Endothelial cell of umbilical vein (primary cell): ENCODE measurements at regions not wholly inside any gene's neighbourhood (a gene's known extent, or its start where the extent isn't known, plus 50 kb on each side); places are given as distances from the start of the nearest gene placed in this dataset.

ENCODE experiments used
- BruUV-seq: library from RNA; stranded (reverse); fragments of 400-500 nt; replicated peaks from 2 replicates; lab custom pipeline; 2021; lab: Mats Ljungman, UMichigan
- CTCF ChIA-PET: fragments of 300-600, 350-600 bp; sonication (Branson Sonifier 250); formaldehyde crosslinking; loops from one replicate; lab custom pipeline; 2021; ENCODE audit warnings: antibody characterized with exemption, inconsistent platforms; lab: Charles Lee
- POLR2A ChIA-PET: fragments of 300-600, 350-600 bp; sonication (Branson Sonifier 250); formaldehyde crosslinking; loops from one replicate; lab custom pipeline; 2021; ENCODE audit warnings: antibody characterized with exemption, inconsistent platforms; lab: Charles Lee
- DNase-seq: peaks from one replicate; pipeline ENCODE4 v3.0.0-alpha.2; 2011; ENCODE audit warnings: low read depth, low spot score
- FAIRE-seq: peaks from 2 replicates; lab custom pipeline; 2011; peaks lifted over from hg19 to GRCh38; lab: Jason Lieb, UNC
- H2AFZ ChIP-seq: 2 replicates; pipeline ENCODE4 v1.6.0; 2012; ENCODE audit warnings: low read depth, low read length, control low read depth, inconsistent platforms
- H3K27ac ChIP-seq: 2 replicates; pipeline ENCODE4 v1.5.1; 2011; ENCODE audit warnings: low read depth, mild to moderate bottlenecking, control low read depth, low read length, moderate library complexity; ENCODE audit not compliant: insufficient read depth
- H3K27me3 ChIP-seq, 2 experiments: 2 replicates each; pipeline versions ENCODE4 v1.6.0 to v1.6.1; 2011; ENCODE audit warnings: low read length in 2 of 2, mixed read lengths in 1 of 2; ENCODE audit not compliant: control insufficient read depth in 2 of 2, insufficient read depth in 2 of 2
- H3K36me3 ChIP-seq, 2 experiments: 2 replicates in 1 of 2; 3 replicates in 1 of 2; pipeline ENCODE4 v1.5.1; 2011; ENCODE audit warnings: low read length in 2 of 2, mild to moderate bottlenecking in 1 of 2, moderate library complexity in 1 of 2; ENCODE audit not compliant: control insufficient read depth in 2 of 2, insufficient read depth in 2 of 2; ENCODE audit errors: extremely low read depth in 1 of 2
- H3K4me1 ChIP-seq: 3 replicates; pipeline ENCODE4 v1.5.1; 2011; ENCODE audit warnings: mild to moderate bottlenecking, low read length; ENCODE audit not compliant: control insufficient read depth, insufficient read depth; ENCODE audit errors: extremely low read depth
- H3K4me2 ChIP-seq: 2 replicates; pipeline ENCODE4 v1.6.1; 2011; ENCODE audit warnings: low read length, control low read depth, mixed read lengths; ENCODE audit not compliant: insufficient read depth
- H3K4me3 ChIP-seq, 3 experiments: fragments of 200-600 bp in 1 of 3; sonication (generic), shearing (Covaris generic) in 1 of 3; replicated peaks in 1 of 3; 2 replicates each; pipeline ENCODE4 v1.5.1; 2011 to 2016; ENCODE audit warnings: control low read depth in 3 of 3, low read length in 3 of 3, mild to moderate bottlenecking in 2 of 3, inconsistent platforms in 1 of 3, low read depth in 1 of 3, moderate library complexity in 1 of 3; ENCODE audit not compliant: insufficient read depth in 1 of 3
- H3K79me2 ChIP-seq: 2 replicates; pipeline ENCODE4 v1.6.0; 2012; ENCODE audit warnings: low read length, inconsistent platforms; ENCODE audit not compliant: control insufficient read depth, insufficient read depth
- H3K9ac ChIP-seq: replicated peaks from 2 replicates; pipeline ENCODE3; 2011; ENCODE audit warnings: low read length, control low read depth; ENCODE audit not compliant: insufficient read depth; ENCODE audit errors: extremely low read depth
- H3K9me1 ChIP-seq: replicated peaks from 3 replicates; pipeline ENCODE4 v1.6.0; 2011; ENCODE audit warnings: mild to moderate bottlenecking, low read length; ENCODE audit not compliant: control insufficient read depth, insufficient read depth; ENCODE audit errors: extremely low read depth
- H3K9me3 ChIP-seq: replicated peaks from 2 replicates; pipeline ENCODE4 v1.5.1; 2012; ENCODE audit warnings: low read length, inconsistent platforms; ENCODE audit not compliant: control insufficient read depth, insufficient read depth
- H4K20me1 ChIP-seq: replicated peaks from 2 replicates; pipeline ENCODE3; 2011; ENCODE audit warnings: mild to moderate bottlenecking, low read length; ENCODE audit not compliant: control insufficient read depth, insufficient read depth; ENCODE audit errors: extremely low read depth
- EZH2 ChIP-seq: IDR thresholded peaks from 2 replicates; pipeline ENCODE4 v1.6.1; 2012; ENCODE audit warnings: borderline replicate concordance, low read depth, mild to moderate bottlenecking, moderate library complexity, low read length, inconsistent platforms; ENCODE audit not compliant: severe bottlenecking
- FOS ChIP-seq: IDR thresholded peaks from 2 replicates; pipeline ENCODE4 v1.6.1; 2011; ENCODE audit warnings: mild to moderate bottlenecking, low read length, moderate library complexity, borderline replicate concordance; ENCODE audit not compliant: insufficient read depth
- GATA2 ChIP-seq: IDR thresholded peaks from 2 replicates; pipeline ENCODE4 v1.7.0; 2011; ENCODE audit warnings: low read depth, mild to moderate bottlenecking, moderate library complexity, mixed read lengths, low read length; ENCODE audit not compliant: insufficient read length, insufficient read depth
- JUN ChIP-seq: IDR thresholded peaks from 2 replicates; pipeline ENCODE4 v1.6.1; 2011; ENCODE audit warnings: borderline replicate concordance, low read depth; ENCODE audit not compliant: insufficient read length, insufficient read depth
- MYC ChIP-seq: IDR thresholded peaks from one replicate; pipeline ENCODE4 v1.6.1; 2011; ENCODE audit warnings: mild to moderate bottlenecking, low read depth, low read length
- POLR2A ChIP-seq: IDR thresholded peaks from 2 replicates; pipeline ENCODE4 v1.6.1; 2012; ENCODE audit warnings: low read depth, mild to moderate bottlenecking, control low read depth, low read length
- POLR2AphosphoS5 ChIP-seq: IDR thresholded peaks from 2 replicates; pipeline ENCODE4 v1.6.1; 2012; ENCODE audit warnings: low read depth, mild to moderate bottlenecking, control low read depth, low read length, moderate library complexity; ENCODE audit not compliant: insufficient read depth
- dilution Hi-C: fragments of 300-500 bp; cut with MboI; formaldehyde crosslinking; loops from one replicate; pipeline ENCODE4 v1.15.0; 2019; ENCODE audit warnings: low sequenced_read_pairs; ENCODE audit not compliant: extremely low pct_ligation_motif_present
- intact Hi-C: fragments of 100-400 bp; cut with micrococcal nuclease; formaldehyde crosslinking; loops from one replicate; pipeline ENCODE4 v1.10.0; 2022
- TF ChIP-seq, protein P1 (sequence below), 2 donors: IDR thresholded peaks; 1 replicate in 1 of 2; 2 replicates in 1 of 2; pipeline ENCODE4 v1.5.1; 2011; ENCODE audit warnings: low read length in 2 of 2, mild to moderate bottlenecking in 2 of 2, moderate library complexity in 2 of 2, control low read depth in 1 of 2, inconsistent platforms in 1 of 2, low read depth in 1 of 2; ENCODE audit not compliant: insufficient read depth in 1 of 2; ENCODE audit errors: extremely low read depth in 1 of 2
- TF ChIP-seq, protein P2 (sequence below): IDR thresholded peaks from 2 replicates; pipeline ENCODE4 v1.6.1; 2011; ENCODE audit not compliant: insufficient read depth, insufficient read length

DNA sequence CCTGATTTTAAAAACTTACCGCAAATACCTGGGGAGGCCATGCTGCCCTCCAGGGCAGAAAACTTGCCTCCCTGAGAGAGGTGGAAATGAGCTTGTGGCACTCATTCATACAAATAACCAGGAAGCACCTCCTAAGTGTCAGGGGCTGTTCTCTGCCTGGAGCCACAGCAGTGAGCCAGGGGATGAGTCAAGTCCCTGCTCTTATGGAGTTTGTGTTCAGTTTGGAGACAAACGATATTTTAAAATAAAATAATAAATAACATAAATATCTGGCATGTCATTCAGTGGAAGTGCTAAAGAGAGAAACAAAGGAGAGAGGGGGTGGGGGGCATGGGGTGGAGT lies 313.8 kb downstream of the C16orf95 start:
- Histone ChIP-seq H3K9me1 (no peaks in the 10 kb centered on the region), H3K36me3 (no peaks in the 10 kb centered on the region), H3K27me3 (peaks cover 15 to 20% of the 10 kb centered on the region in 2 experiments), H4K20me1 (no peaks in the 10 kb centered on the region), H3K4me1 (no peaks in the 10 kb centered on the region), H3K9ac (no peak overlapping the region), H2AFZ (no peak overlapping the region), H3K4me2 (no peak overlapping the region), H3K4me3 (no peak overlapping the region), H3K27ac (no peak overlapping the region), H3K9me3 (no peaks in the 10 kb centered on the region), H3K79me2 (no peaks in the 10 kb centered on the region)
- intact Hi-C loops (no loop called here), dilution Hi-C loops (no loop called here)
- ChIA-PET POLR2A (no interaction called here), CTCF (interaction anchor here (0.9 to 1.0 kb wide), 3 partner anchors 9 to 58 kb away, joined by 3 to 6 read pairs (median 4); no protein-coding TSS in a partner anchor)
- BruUV-seq: no TSS peak
- DNase-seq (no peak), FAIRE-seq (no peak)
- TF ChIP-seq EZH2 (no peak), POLR2AphosphoS5 (no peak), JUN (no peak), GATA2 (no peak), POLR2A (no peak), MYC (no peak), FOS (no peak)
- TF ChIP-seq, protein P1, sequence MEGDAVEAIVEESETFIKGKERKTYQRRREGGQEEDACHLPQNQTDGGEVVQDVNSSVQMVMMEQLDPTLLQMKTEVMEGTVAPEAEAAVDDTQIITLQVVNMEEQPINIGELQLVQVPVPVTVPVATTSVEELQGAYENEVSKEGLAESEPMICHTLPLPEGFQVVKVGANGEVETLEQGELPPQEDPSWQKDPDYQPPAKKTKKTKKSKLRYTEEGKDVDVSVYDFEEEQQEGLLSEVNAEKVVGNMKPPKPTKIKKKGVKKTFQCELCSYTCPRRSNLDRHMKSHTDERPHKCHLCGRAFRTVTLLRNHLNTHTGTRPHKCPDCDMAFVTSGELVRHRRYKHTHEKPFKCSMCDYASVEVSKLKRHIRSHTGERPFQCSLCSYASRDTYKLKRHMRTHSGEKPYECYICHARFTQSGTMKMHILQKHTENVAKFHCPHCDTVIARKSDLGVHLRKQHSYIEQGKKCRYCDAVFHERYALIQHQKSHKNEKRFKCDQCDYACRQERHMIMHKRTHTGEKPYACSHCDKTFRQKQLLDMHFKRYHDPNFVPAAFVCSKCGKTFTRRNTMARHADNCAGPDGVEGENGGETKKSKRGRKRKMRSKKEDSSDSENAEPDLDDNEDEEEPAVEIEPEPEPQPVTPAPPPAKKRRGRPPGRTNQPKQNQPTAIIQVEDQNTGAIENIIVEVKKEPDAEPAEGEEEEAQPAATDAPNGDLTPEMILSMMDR (IDR thresholded peaks at IDR 0.05; ENCODE audit: extremely low read depth in 1 of 2, insufficient read depth in 1 of 2, low read depth in 1 of 2, low read length in 2 of 2): no peak
- TF ChIP-seq, protein P2, sequence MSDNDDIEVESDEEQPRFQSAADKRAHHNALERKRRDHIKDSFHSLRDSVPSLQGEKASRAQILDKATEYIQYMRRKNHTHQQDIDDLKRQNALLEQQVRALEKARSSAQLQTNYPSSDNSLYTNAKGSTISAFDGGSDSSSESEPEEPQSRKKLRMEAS: no peak
